SK-N-SH (cell line): ENCODE measurements at regions not wholly inside any gene's neighbourhood (a gene's known extent, or its start where the extent isn't known, plus 50 kb on each side); places are given as distances from the start of the nearest gene placed in this dataset.

Experiments
- CTCF ChIP-seq: fragments of 200-600 bp; sonication (generic); IDR thresholded peaks from 2 replicates; pipeline ENCODE4 v1.6.1; 2017; ENCODE audit warnings: antibody characterized with exemption, mild to moderate bottlenecking, moderate library complexity
- GABPA ChIP-seq: IDR thresholded peaks from 2 replicates; pipeline ENCODE4 v1.4.0; 2012; ENCODE audit warnings: low read depth, mild to moderate bottlenecking
- MXI1 ChIP-seq: IDR thresholded peaks from 2 replicates; pipeline ENCODE4 v1.6.1; 2012; ENCODE audit warnings: mild to moderate bottlenecking, low read depth, low read length, improper control_type of control experiment
- NFIC ChIP-seq: IDR thresholded peaks from 2 replicates; pipeline ENCODE4 v1.4.0; 2012; ENCODE audit warnings: borderline replicate concordance
- NRF1 ChIP-seq: IDR thresholded peaks from 2 replicates; pipeline ENCODE4 v1.6.1; 2012; ENCODE audit warnings: low read depth, mild to moderate bottlenecking, low read length
- POLR2AphosphoS5 ChIP-seq: IDR thresholded peaks from 2 replicates; pipeline ENCODE4 v1.6.1; 2012; ENCODE audit warnings: low read depth, low read length
- SIN3A ChIP-seq: IDR thresholded peaks from 2 replicates; pipeline ENCODE4 v1.6.1; 2012; ENCODE audit warnings: low read depth, mild to moderate bottlenecking, low read length, moderate library complexity, borderline replicate concordance
- SMC3 ChIP-seq: IDR thresholded peaks from 2 replicates; pipeline ENCODE4 v1.6.1; 2012; ENCODE audit warnings: low read depth, low read length, improper control_type of control experiment
- TCF12 ChIP-seq: IDR thresholded peaks from 2 replicates; pipeline ENCODE4 v1.4.0; 2012
- TF ChIP-seq, protein P1 (sequence below): IDR thresholded peaks from 2 replicates; pipeline ENCODE4 v1.6.1; 2012; ENCODE audit warnings: mild to moderate bottlenecking, low read depth, low read length, moderate library complexity

DNA sequence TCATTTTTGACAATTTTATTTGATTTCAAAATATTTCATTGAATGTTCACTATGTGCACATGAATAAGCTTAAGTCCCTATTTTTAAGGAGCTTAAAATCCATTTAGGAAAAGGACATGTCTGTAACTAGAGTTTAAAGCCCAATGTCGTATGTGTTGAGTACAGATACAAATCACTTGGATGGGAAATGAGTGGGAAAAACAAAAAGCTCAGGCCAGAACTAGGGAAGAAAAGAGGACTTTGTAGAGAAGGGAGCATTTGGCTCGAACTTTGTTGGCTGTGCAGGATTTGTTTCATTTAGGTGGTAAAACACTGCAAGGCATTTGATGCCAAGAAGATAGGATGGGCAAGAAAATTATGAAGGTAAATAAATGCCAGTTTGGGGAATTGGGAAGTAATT lies 653.1 kb upstream of the KCNMB2 start:
- TF ChIP-seq CTCF (no peak), NFIC (no peak), POLR2AphosphoS5 (no peak), SIN3A (no peak), SMC3 (no peak), MXI1 (no peak), NRF1 (no peak), GABPA (no peak), TCF12 (no peak)
- TF ChIP-seq, protein P1, sequence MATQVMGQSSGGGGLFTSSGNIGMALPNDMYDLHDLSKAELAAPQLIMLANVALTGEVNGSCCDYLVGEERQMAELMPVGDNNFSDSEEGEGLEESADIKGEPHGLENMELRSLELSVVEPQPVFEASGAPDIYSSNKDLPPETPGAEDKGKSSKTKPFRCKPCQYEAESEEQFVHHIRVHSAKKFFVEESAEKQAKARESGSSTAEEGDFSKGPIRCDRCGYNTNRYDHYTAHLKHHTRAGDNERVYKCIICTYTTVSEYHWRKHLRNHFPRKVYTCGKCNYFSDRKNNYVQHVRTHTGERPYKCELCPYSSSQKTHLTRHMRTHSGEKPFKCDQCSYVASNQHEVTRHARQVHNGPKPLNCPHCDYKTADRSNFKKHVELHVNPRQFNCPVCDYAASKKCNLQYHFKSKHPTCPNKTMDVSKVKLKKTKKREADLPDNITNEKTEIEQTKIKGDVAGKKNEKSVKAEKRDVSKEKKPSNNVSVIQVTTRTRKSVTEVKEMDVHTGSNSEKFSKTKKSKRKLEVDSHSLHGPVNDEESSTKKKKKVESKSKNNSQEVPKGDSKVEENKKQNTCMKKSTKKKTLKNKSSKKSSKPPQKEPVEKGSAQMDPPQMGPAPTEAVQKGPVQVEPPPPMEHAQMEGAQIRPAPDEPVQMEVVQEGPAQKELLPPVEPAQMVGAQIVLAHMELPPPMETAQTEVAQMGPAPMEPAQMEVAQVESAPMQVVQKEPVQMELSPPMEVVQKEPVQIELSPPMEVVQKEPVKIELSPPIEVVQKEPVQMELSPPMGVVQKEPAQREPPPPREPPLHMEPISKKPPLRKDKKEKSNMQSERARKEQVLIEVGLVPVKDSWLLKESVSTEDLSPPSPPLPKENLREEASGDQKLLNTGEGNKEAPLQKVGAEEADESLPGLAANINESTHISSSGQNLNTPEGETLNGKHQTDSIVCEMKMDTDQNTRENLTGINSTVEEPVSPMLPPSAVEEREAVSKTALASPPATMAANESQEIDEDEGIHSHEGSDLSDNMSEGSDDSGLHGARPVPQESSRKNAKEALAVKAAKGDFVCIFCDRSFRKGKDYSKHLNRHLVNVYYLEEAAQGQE: no peak
